ENCODE measurements at regions not wholly inside any gene's neighbourhood (a gene's known extent, or its start where the extent isn't known, plus 50 kb on each side); places are given as distances from the start of the nearest gene placed in this dataset.

GRCh38 chr10:121291823-121292222 lies 306.4 kb downstream of the FGFR2 start:
- TF ChIP-seq, protein P1, sequence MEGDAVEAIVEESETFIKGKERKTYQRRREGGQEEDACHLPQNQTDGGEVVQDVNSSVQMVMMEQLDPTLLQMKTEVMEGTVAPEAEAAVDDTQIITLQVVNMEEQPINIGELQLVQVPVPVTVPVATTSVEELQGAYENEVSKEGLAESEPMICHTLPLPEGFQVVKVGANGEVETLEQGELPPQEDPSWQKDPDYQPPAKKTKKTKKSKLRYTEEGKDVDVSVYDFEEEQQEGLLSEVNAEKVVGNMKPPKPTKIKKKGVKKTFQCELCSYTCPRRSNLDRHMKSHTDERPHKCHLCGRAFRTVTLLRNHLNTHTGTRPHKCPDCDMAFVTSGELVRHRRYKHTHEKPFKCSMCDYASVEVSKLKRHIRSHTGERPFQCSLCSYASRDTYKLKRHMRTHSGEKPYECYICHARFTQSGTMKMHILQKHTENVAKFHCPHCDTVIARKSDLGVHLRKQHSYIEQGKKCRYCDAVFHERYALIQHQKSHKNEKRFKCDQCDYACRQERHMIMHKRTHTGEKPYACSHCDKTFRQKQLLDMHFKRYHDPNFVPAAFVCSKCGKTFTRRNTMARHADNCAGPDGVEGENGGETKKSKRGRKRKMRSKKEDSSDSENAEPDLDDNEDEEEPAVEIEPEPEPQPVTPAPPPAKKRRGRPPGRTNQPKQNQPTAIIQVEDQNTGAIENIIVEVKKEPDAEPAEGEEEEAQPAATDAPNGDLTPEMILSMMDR (IDR thresholded peaks at IDR 0.05), result no peak
- no peak for TF ChIP-seq POLR2A (IDR thresholded peaks at IDR 0.05)
- H3K27ac ChIP-seq, result no peak overlapping the region

DNA sequence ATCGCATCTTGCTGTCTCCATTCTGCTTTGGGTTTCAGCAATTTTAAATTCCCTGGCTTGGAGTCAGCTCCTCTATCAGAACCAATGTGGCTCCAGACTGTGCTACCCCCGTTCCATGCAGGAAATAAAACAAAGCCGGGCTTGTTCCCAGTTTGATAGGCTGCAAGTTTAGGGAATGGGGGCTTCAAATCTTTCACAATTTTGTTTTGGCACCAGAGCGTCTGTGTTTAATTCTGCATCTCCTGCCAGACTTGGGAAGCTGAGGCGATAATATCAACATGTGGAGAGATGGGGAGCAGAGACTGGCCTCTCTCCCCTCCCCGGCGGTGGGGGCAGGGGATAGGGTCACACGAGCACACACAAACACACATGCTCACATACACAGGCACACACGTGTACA lies 305.9 kb downstream of the FGFR2 start:
- no peaks in the 10 kb centered on the region for H3K4me1 ChIP-seq
- no peaks in the 10 kb centered on the region for H3K36me3 ChIP-seq (replicated peaks in 1 of 2; ENCODE audit: insufficient read depth in 1 of 2, low read depth in 2 of 2)
- WGBS, 2 donors, result 57 to 66% methylated on average over 9 of the region's 9 CpGs
- H3K27me3 ChIP-seq, result no peaks in the 10 kb centered on the region
- intact Hi-C loops (cut with DNase I), result no loop called here
- DNase-seq (no peak), ATAC-seq (no peak)
- no peak overlapping the region for H3K27ac ChIP-seq
- TF ChIP-seq POLR2A (IDR thresholded peaks at IDR 0.05), result no peak
- TF ChIP-seq, protein P1 (IDR thresholded peaks at IDR 0.05), result no peak
- H3K4me3 ChIP-seq, result no peak overlapping the region
- no peaks in the 10 kb centered on the region for H3K9me3 ChIP-seq

More at GRCh38 chr10:121291823-121292222, 306.4 kb downstream of the FGFR2 start:
- Histone ChIP-seq H3K4me1 (no peaks in the 10 kb centered on the region), H3K9me3 (no peaks in the 10 kb centered on the region), H3K27me3 (no peaks in the 10 kb centered on the region), H3K36me3 (replicated peaks in 1 of 2; ENCODE audit: insufficient read depth in 1 of 2, low read depth in 2 of 2) (no peaks in the 10 kb centered on the region), H3K4me3 (no peak overlapping the region)
- DNase-seq (no peak), ATAC-seq (no peak)
- intact Hi-C loops (cut with DNase I), result no loop called here
- 34 to 41% methylated on average over 8 of the region's 8 CpGs for WGBS, 2 donors

- WGBS, 2 donors, result 31 to 41% methylated on average over 9 of the region's 9 CpGs
- DNase-seq, result no peak
- Histone ChIP-seq H3K4me3 (no peak overlapping the region), H3K4me1 (no peaks in the 10 kb centered on the region), H3K27ac (no peak overlapping the region), H3K9me3 (no peaks in the 10 kb centered on the region), H3K27me3 (no peaks in the 10 kb centered on the region), H3K36me3 (replicated peaks in 1 of 2; ENCODE audit: insufficient read depth in 1 of 2, low read depth in 2 of 2) (no peaks in the 10 kb centered on the region)
- no peak for ATAC-seq
- intact Hi-C loops (cut with DNase I), result no loop called here
- TF ChIP-seq, protein P1 (IDR thresholded peaks at IDR 0.05), result no peak
- TF ChIP-seq POLR2A (IDR thresholded peaks at IDR 0.05), result no peak
These were observed 305.1 kb downstream of the FGFR2 start for GRCh38 chr10:121293110-121293509.

GRCh38 chr10:121294630-121295029 lies 303.6 kb downstream of the FGFR2 start:
- intact Hi-C loops (cut with DNase I), result no loop called here
- no peaks in the 10 kb centered on the region for H3K4me1 ChIP-seq
- no peak for DNase-seq
- no peak for ATAC-seq
- H3K27me3 ChIP-seq, result no peaks in the 10 kb centered on the region
- no peak overlapping the region for H3K27ac ChIP-seq
- no peaks in the 10 kb centered on the region for H3K9me3 ChIP-seq
- no peak overlapping the region for H3K4me3 ChIP-seq
- 33 to 74% methylated on average over 3 of the region's 3 CpGs for WGBS, 2 donors
- H3K36me3 ChIP-seq (replicated peaks in 1 of 2; ENCODE audit: insufficient read depth in 1 of 2, low read depth in 2 of 2), result no peaks in the 10 kb centered on the region
- TF ChIP-seq, protein P1 (IDR thresholded peaks at IDR 0.05), result no peak
- no peak for TF ChIP-seq POLR2A (IDR thresholded peaks at IDR 0.05)

GRCh38 chr10:121296378-121296777 lies 301.9 kb downstream of the FGFR2 start:
- 43 to 56% methylated on average over 2 of the region's 2 CpGs for WGBS, 2 donors

More at GRCh38 chr10:121296378-121296777, 301.9 kb downstream of the FGFR2 start:
- Histone ChIP-seq H3K36me3 (replicated peaks in 1 of 2; ENCODE audit: insufficient read depth in 1 of 2, low read depth in 2 of 2) (no peaks in the 10 kb centered on the region), H3K4me1 (no peaks in the 10 kb centered on the region), H3K27me3 (no peaks in the 10 kb centered on the region), H3K4me3 (no peak overlapping the region), H3K27ac (no peak overlapping the region), H3K9me3 (no peaks in the 10 kb centered on the region)
- intact Hi-C loops (cut with DNase I), result no loop called here
- TF ChIP-seq, protein P1 (IDR thresholded peaks at IDR 0.05), result no peak
- TF ChIP-seq POLR2A (IDR thresholded peaks at IDR 0.05), result no peak
- DNase-seq (no peak), ATAC-seq (no peak)
